ENCODE measurements at regions not wholly inside any gene's neighbourhood (a gene's known extent, or its start where the extent isn't known, plus 50 kb on each side); places are given as distances from the start of the nearest gene placed in this dataset.

DNA sequence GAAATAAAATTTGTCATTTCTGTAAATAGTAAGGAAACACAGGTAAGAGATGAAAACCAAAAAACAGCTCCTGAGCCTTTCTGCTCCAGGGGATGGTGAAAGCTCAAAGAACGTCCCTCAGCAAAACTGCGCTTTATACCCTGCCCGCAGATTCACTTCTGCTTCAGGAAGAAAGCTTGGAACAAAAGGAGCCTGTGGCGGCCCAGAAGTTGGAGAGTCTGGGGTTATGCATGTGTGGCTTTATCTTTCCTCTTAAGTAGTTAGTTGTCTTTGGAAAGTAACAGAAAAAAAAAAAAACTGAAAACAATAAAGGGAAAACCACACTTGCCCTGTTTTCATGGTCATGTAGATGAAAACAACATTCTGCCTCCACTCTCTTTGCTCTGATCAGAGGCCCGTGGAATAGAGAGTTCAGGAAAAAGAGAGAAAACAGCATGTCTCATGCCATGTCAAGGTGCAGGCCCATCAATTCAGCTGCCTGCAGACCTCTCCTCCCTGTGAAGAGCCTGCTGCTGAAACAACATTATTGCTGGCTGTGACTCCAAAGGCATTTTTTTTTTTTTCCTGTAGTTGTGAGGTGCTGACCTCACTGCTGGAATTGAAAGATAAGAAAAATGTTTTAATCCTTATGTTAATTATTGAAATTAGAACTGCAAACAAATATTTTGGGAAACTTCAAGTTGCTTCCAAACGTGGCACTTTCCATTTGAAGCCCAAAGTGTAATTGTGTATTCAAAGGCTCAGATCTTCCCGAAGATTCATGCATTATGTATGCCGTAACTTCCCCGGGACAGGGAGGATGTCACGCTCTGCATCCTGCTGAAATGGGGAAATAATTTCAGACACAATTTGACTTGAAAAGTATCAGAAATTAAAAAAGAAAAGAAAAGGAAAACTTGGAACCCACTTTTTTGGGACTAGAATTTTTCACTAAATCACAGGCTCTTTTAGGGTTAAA lies 108.4 kb upstream of the ZNF385D start:
- Histone ChIP-seq H3K4ac (replicated peaks; ENCODE audit: insufficient read length, low read depth, low read length) (no peak overlapping the region), H3K27ac (ENCODE audit: low read depth, low read length) (no peak overlapping the region), H2AFZ (ENCODE audit: low read length) (no peak overlapping the region), H2BK12ac (ENCODE audit: low read depth, low read length) (no peak overlapping the region), H2BK15ac (ENCODE audit: low read length) (no peak overlapping the region), H3K4me1 (replicated peaks in 1 of 4; ENCODE audit: control insufficient read depth in 3 of 4, insufficient read depth in 4 of 4, low read length in 3 of 4) (peaks cover 0 to 3% (median 0%) of the 10 kb centered on the region in 4 experiments; a peak in 1 of 7 replicates), H3K79me1 (ENCODE audit: low read depth, low read length) (no peaks in the 10 kb centered on the region), H2BK20ac (ENCODE audit: low read length) (no peak overlapping the region), H3K23ac (ENCODE audit: insufficient read length) (no peak overlapping the region), H3K4me3 (ENCODE audit: extremely low read depth in 1 of 4, insufficient read depth in 2 of 4, low read depth in 3 of 4, low read length in 4 of 4) (no peak overlapping the region), H2BK5ac (ENCODE audit: low read depth, low read length) (no peak overlapping the region), H4K20me1 (replicated peaks in 1 of 2; ENCODE audit: control insufficient read depth in 1 of 2, insufficient read depth in 2 of 2, low read length in 2 of 2) (no peaks in the 10 kb centered on the region), H4K5ac (ENCODE audit: insufficient read length, low read depth, low read length) (no peak overlapping the region), H4K91ac (replicated peaks; ENCODE audit: insufficient read length, low read length) (no peak overlapping the region), H3K14ac (ENCODE audit: insufficient read length) (no peak overlapping the region), H3K9me3 (ENCODE audit: insufficient read depth in 2 of 2, low read depth in 1 of 2, low read length in 1 of 2) (no peaks in the 10 kb centered on the region), H3K79me2 (ENCODE audit: control insufficient read depth in 1 of 2, insufficient read depth in 2 of 2, low read length in 2 of 2) (no peaks in the 10 kb centered on the region), H3K9ac (replicated peaks in 1 of 4; ENCODE audit: extremely low read depth in 1 of 4, low read depth in 3 of 4, low read length in 3 of 4) (no peak overlapping the region), H3K36me3 (ENCODE audit: control insufficient read depth in 2 of 4, insufficient read depth in 4 of 4, low read length in 3 of 4) (no peaks in the 10 kb centered on the region), H3K18ac (ENCODE audit: extremely low read depth, low read length) (no peak overlapping the region), H3K4me2 (ENCODE audit: insufficient read depth in 1 of 2, low read depth in 2 of 2, low read length in 2 of 2) (no peak overlapping the region), H4K8ac (ENCODE audit: extremely low read depth, insufficient read depth, low read length) (no peak overlapping the region), H3K23me2 (ENCODE audit: low read depth, low read length) (no peaks in the 10 kb centered on the region), H3K27me3 (replicated peaks in 1 of 4; ENCODE audit: control insufficient read depth in 3 of 4, extremely low read depth in 1 of 4, insufficient read depth in 3 of 4, low read length in 3 of 4) (no peaks in the 10 kb centered on the region), H2BK120ac (replicated peaks; ENCODE audit: low read depth, low read length) (no peak overlapping the region), H3K56ac (replicated peaks; ENCODE audit: insufficient read length, low read depth, low read length) (no peak overlapping the region), H2AK5ac (ENCODE audit: low read depth, low read length) (no peak overlapping the region)
- ChIA-PET POLR2A (ENCODE audit: partially characterized antibody) (no interaction called here), CTCF (ENCODE audit: partially characterized antibody) (interaction anchor here (1.0 kb wide), 1 partner anchor 34 kb away, joined by 3 read pairs; no protein-coding TSS in a partner anchor)
- 79% methylated on average over 10 of the region's 10 CpGs; no CpG with 5 or more reads in 1 of the 2 experiments for WGBS, 2 experiments (ENCODE audit: extremely low coverage in 1 of 2, insufficient coverage in 1 of 2, insufficient read length in 1 of 2, insufficient replicate concordance in 2 of 2, low coverage in 1 of 2, low lambda C conversion rate in 2 of 2, missing lambda C conversion rate in 1 of 2)
- DNase-seq (ENCODE audit: low read depth in 1 of 2, low spot score in 2 of 2) (no peak), FAIRE-seq (no peak)
- TF ChIP-seq RNF2 (IDR thresholded peaks at IDR 0.05; ENCODE audit: borderline replicate concordance, low read depth, low read length, missing control alignments, poor library complexity, severe bottlenecking) = no peak
- no peak for TF ChIP-seq TAF1 (IDR thresholded peaks at IDR 0.05; ENCODE audit: low read depth, low read length)
- no peak for TF ChIP-seq BACH1 (IDR thresholded peaks at IDR 0.05; ENCODE audit: low read length)
- TF ChIP-seq EP300 (IDR thresholded peaks at IDR 0.05; ENCODE audit: borderline replicate concordance in 1 of 2, low read depth in 2 of 2, low read length in 2 of 2) = no peak

Data from H1 (cell line).